Activated CD4-positive, CD25-positive, alpha-beta regulatory T cell treated with anti-CD3 and anti-CD28 coated beads, Interleukin-2, amount 50 U/mL, for 72 hours (primary cell): ENCODE measurements at regions not wholly inside any gene's neighbourhood (a gene's known extent, or its start where the extent isn't known, plus 50 kb on each side); places are given as distances from the start of the nearest gene placed in this dataset.
"Not testable (repeated sequence)": the region's sequence is repeated elsewhere in the genome, so short reads cannot be mapped to it uniquely, and the experiment has no call there.

Experiments used
- DNase-seq: peaks from one replicate; pipeline ENCODE4 v3.0.0; 2021

- no peak for DNase-seq
Observed at GRCh38 chr5:82952326-82952725, 124.9 kb downstream of the TMEM167A start.

- not testable (repeated sequence) for DNase-seq
Observed at GRCh38 chr5:82944267-82944666, 132.9 kb downstream of the TMEM167A start.

- DNase-seq, result no peak
Observed at GRCh38 chr5:82942083-82942881, 134.9 kb downstream of the TMEM167A start.

- no peak for DNase-seq
Observed at GRCh38 chr5:82938901-82939725, 138.1 kb downstream of the TMEM167A start.

- not testable (repeated sequence) for DNase-seq
Observed at GRCh38 chr5:82932473-82933220, 144.5 kb downstream of the TMEM167A start.

GRCh38 chr5:82931110-82931509, 146.1 kb downstream of the TMEM167A start:
- DNase-seq, result no peak

- no peak for DNase-seq
Observed at GRCh38 chr5:82925061-82925411, 152.2 kb downstream of the TMEM167A start.

GRCh38 chr5:82924226-82925060, 152.8 kb downstream of the TMEM167A start:
- DNase-seq, result no peak

GRCh38 chr5:82922086-82922734, 155.0 kb downstream of the TMEM167A start:
- no peak for DNase-seq

GRCh38 chr5:82918311-82919031, 158.7 kb downstream of the TMEM167A start:
- no peak for DNase-seq

GRCh38 chr5:82917584-82917983, 159.6 kb downstream of the TMEM167A start:
- no peak for DNase-seq

- DNase-seq, result no peak
Observed at GRCh38 chr5:82913971-82914370, 163.2 kb downstream of the TMEM167A start.

- no peak for DNase-seq
Observed at GRCh38 chr5:82912462-82912861, 164.7 kb downstream of the TMEM167A start.

GRCh38 chr5:82911910-82912309, 165.3 kb downstream of the TMEM167A start:
- no peak for DNase-seq

- no peak for DNase-seq
Observed at GRCh38 chr5:82910905-82911304, 166.3 kb downstream of the TMEM167A start.

GRCh38 chr5:82910491-82910890, 166.7 kb downstream of the TMEM167A start:
- no peak for DNase-seq

- no peak for DNase-seq
Observed at GRCh38 chr5:82909771-82910170, 167.4 kb downstream of the TMEM167A start.

GRCh38 chr5:82905986-82906385, 171.2 kb downstream of the TMEM167A start:
- DNase-seq, result no peak

GRCh38 chr5:82901281-82901888, 175.8 kb downstream of the TMEM167A start:
- no peak for DNase-seq

- no peak for DNase-seq
Observed at GRCh38 chr5:82894716-82895115, 182.5 kb downstream of the TMEM167A start.

- DNase-seq, result no peak
Observed at GRCh38 chr5:82889088-82889487, 188.1 kb downstream of the TMEM167A start.
